Midbrain (tissue), 1 donor: ENCODE measurements at regions not wholly inside any gene's neighbourhood (a gene's known extent, or its start where the extent isn't known, plus 50 kb on each side); places are given as distances from the start of the nearest gene placed in this dataset.

Experiments
- DNase-seq: peaks from one replicate; lab custom pipeline; 2025; lab: John Stamatoyannopoulos, UW

DNA sequence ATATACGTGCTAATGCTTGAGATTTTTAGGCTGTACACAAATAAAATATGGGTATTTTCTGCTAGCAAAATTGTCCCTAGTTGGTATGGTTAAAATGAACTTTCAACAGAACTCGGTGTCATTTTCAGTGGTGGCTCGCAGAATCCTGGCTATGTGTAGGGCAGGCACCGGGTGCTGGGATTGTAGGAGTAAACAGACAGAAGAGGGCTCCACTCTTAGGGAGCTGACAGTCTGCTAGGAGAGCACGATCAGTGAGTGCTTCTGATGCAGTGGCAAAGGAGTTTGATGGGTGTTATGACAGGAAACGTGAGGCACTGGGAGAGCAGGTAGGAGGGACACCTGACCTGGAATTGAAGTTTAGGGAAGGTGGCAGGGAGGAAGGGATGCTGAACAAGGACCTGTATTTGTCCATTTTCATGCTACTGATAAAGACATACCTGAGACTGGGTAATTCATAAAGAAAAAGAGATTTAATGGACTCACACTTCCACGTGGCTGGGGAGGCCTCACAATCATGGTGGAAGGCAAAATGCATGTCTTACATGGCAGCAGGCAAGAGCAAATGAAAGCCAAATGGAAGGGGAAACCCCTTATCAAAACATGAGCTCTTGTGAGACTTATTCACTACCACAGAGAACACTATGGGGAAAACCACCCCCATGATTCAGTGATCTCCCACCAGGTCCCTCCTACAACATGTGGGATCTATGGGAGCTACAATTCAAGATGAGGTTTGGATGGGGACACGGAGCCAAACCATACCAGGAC lies 105.4 kb upstream of the LCLAT1 start:
- DNase-seq = no peak

DNA sequence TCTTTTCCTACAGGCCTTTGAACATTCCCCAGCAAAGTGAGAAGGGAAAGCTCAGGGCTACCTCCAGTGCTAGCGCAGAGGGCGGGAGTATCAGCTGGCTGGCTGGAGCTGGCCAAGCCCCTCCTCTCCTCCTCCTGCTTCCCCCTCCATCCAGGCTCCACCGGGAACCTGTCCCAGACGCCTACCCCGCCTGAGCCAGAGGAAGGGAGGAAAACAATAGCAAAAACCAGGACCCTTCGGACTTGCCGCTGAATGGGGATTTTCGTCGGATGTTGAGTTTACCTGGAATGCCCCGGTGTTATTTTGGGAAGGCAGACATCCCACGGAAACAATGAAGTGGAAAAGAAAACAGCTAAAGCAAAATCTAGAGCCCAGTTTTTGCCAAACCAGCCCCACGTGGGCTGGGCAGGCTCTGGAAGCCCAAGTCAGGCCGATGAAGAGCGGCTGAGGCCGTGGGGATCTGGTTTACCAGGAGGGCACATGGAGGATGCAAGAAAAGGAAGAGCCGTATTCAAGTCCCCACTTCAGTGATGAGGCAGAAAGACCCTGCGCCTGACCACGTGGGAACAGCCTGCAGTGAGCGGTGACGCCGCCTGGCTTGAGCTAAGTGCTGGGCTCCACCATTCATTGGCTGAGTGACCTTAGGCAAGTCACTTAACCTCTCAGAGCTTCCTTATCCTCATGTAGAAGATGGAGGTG lies 100.4 kb upstream of the LCLAT1 start:
- DNase-seq = no peak

DNA sequence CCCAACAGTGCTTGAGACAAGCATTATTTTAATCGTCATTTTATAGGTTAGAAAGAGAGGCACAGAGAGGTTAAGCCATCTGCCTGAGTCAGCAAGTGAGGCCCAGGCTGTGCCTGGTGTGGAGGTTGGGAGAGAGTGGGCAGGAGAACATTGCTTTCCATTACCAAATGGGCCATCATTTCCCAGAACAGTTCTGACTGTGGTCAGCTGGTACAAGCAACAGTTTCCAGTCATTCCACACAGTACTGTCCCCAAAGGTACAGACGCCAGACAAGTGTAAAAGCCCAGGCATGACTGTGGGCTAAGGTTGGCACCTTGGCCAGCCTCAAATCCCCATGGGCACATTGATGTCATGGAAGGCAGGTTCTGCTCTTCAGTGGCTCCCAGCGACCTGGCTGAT lies 98.2 kb upstream of the LCLAT1 start:
- no peak for DNase-seq

DNA sequence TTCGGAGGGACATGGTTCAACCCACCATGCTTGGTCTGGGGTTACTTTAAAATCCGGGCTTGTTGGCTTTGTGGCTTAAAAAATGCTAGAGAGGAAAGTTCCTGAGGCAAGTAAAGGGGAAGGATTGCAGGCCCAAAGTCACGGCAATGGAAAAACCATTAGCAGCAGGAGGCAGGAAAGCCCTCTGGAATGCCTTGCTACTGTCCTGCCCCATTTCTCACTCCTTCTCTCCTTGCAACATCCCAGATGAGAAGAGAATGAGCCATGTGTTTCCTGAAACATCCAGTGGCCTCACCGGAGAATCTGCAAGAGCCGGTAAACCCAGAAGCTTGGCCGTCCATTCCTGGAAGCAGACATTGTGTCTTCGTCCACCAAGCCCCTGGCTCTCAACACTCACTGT lies 97.4 kb upstream of the LCLAT1 start:
- no peak for DNase-seq

DNA sequence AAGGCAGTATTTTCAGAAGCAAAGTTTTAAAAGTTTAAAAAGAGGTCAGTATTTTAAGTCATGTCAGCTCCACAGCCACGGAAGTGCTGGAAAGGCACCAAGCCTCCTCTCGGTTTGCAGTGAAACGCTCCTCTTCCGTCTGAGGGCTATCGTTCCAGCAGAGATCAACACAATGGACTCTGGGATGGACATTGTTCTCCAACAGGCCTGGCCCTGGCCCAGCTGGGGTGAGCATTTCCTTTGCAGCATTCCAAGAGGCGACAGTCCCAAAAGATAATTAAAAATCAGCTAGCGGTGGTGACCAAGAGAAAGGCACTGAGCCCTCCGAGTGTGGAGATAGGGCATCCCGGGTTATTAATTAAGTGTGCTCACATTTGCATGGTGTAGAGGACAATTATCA lies 95.9 kb upstream of the LCLAT1 start:
- no peak for DNase-seq

DNA sequence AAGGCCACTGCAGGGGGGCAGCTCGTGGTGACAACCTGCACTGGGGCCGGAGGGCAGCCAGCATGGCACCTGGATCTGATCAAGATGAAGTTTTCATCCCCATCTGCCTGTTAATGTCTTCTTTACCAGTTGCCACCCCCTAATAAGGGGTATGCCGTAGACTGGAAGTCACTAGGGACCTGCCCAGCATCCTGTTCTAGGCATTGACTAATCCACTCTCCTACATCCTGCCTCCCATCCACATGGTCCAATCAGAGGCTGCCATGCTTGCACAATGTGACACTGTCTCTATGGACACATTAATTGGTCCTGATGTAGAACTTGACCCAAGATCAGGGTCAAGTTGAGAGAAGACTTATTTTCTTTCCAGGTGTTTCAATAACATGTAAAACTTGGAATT lies 95.1 kb upstream of the LCLAT1 start:
- DNase-seq = no peak

DNA sequence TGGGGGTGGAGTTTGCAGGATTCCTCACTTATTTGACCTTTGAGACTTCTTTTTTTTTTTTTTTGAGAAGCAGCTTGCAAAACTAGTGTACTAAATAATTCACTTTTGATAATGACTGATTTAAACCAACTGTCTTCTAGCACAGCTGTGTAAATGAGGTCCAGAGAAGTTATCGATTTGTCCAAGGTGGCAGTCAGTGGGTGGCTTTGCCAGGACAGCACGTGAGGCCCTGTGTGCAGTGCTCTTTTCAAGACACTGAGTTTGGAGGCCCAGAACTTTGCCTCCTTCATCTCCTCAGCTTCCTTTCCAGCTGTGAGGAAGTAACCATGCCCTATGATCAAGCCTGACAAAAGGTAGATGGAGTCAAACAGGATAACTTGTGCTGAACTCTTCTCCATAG lies 92.9 kb upstream of the LCLAT1 start:
- no peak for DNase-seq

DNA sequence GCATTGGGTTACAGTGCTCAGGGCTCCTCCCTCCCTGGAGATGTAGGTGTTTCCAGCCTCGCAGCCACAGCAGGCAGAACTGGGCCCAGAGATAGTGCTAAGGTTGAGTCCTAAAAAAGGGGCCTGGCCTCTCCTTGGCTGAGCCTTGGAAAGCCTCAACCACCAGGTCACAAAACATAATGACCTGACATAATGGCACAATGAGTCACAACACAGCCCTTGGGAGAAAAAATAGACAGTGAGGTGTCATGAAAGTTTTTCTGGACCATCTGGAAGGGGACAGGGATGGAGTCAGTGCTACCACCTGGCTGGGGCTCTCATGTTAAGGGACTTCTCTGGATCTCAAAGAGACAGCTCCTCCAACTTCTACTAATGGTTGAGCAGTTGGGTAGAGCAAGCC lies 92.4 kb upstream of the LCLAT1 start:
- DNase-seq = no peak

DNA sequence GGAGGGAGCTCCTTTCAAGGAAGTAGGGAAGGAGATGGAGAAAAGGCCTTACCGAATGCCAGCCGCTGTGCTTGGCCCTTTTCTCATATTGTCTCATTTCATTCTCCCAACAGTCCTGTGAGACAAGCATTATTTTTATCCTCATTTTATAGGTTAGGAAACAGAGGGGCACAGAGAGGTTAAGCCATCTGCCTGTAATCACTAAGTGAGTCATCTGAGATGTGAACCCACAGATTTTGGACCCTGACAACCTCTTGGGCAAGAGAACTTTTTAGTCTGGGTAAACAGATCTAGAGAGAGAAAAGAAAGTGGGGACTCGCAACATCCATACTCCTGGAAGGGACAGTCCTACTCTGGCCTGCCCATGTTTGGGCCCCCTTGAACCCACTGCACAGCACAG lies 91.7 kb upstream of the LCLAT1 start:
- no peak for DNase-seq

DNA sequence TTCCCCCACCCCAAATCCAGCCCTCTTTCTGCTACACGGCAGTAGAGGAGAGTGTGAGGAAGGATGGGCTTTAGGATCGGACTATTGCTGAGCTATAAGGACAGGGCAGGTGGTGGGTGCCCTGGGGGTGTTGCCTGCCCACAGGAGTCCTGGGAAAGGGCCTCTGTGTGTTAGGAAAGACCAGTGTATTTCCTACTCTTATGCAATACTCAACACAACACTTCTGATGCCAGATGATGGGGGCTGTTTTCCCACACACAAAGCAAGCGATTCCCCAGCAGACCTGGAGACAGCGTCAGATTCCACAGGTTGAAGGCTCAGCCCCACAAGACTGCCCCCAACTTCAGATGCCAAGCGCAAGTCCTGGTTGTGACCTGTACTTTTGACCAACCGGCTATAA lies 91.0 kb upstream of the LCLAT1 start:
- DNase-seq = no peak

DNA sequence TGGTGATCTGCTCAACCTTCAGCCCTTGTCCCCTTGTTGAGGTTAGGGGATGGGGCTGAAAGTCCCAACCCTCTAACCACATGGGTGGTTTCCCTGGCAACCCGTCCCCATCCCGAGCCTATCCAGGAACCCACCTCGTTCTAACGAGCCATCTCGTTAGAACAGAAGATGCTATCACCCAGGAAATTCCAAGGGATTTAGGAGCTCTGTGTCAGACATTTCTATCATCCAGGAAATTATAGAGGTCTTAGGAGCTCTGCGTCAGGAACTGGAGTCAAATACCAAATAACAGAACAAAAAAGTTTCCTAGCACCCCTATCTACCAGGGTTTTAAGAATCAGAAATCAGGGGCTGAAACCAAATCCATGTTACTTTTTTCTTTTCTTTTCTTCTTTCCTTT lies 90.3 kb upstream of the LCLAT1 start:
- no peak for DNase-seq

DNA sequence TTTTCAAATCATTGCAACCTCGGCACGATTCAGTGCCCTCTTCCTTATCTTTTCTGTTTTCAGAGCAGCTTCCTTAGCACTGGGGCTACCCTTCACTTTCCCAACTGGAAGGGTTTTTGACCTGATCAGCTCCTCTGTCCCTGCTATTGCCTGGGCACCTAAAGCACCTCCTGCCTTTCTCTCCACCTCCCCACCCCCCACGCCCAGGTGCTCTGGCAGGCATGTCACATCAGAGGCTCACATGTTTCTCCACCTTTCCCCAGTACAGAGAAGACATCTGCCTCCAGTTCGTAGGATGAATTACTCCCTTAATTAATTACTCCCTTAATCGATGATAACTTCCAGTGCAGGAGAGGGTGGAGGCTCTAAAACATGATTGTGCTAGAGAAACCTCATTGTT lies 88.7 kb upstream of the LCLAT1 start:
- no peak for DNase-seq

DNA sequence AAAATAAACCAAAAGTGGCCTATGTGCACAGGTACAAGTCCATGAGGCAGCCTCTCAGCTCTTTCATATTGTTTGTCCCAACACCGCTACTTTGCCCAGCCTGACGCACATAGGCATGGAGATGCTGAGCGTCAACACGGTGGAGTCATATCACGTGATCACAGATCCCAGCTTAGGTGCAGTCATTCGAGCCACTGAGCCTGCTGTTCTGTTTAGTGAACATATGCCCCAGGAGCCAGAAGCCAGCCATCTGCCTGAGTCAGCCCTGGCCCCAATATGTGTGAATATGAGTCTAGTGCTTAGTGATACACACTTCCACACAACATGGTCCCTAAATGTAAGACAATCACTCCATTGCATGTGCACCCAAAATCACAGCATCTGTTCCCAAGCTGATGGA lies 88.2 kb upstream of the LCLAT1 start:
- no peak for DNase-seq

DNA sequence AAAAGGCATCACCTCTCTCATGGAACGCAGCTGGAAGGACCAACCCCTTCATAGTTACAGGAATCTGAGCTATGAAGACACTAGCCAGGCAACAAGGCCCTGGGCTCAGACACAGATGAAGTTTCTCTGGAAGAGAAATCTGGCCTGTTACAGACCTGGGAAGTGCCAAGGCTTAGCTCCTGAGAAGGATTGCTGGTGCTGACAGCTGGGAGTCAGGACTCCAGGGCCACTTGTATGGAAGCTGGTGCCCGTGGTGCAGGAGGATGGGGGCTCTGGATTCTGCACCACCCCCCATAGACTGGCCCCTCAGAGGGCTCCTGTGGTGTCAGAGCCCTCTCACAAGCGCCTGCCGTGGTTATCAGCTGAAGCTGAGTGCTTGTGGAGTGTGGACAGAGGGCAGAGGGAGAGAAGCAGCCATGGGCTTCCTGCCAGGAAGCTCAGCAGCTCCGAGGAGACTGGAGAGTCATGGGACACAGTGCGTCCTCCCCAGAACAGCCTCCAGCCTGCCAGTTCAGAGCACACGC lies 87.3 kb upstream of the LCLAT1 start:
- DNase-seq = no peak

DNA sequence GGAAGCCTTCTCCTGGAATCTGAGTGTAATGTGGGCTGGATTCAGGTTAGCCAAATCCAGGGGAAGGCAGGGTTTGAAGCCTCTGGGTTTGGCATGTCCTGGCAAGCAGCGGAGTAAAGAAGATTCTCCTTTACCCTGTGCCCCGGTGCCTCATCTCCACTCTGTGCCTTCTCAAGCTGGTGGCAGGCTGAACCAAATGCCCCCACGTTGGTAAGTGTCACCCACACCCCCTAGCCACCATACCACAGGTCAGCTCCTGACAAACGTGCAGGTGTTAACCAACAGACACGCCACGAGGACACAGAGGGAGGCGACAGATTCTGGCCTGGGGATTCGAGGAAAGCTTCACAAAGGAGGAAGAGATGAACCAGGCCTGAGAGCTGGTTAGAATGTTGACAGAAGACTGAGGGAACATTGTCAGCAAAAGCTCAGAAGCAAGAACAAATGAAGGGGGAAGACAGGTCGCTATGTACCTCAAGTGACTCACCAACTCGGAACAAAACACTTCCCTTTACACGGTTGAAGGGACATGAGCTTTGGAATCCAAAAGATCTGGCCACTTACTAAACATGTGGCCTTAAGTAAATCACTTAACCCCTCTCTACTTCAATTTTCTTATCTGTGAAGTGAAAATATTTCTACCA lies 85.2 kb upstream of the LCLAT1 start:
- no peak for DNase-seq

DNA sequence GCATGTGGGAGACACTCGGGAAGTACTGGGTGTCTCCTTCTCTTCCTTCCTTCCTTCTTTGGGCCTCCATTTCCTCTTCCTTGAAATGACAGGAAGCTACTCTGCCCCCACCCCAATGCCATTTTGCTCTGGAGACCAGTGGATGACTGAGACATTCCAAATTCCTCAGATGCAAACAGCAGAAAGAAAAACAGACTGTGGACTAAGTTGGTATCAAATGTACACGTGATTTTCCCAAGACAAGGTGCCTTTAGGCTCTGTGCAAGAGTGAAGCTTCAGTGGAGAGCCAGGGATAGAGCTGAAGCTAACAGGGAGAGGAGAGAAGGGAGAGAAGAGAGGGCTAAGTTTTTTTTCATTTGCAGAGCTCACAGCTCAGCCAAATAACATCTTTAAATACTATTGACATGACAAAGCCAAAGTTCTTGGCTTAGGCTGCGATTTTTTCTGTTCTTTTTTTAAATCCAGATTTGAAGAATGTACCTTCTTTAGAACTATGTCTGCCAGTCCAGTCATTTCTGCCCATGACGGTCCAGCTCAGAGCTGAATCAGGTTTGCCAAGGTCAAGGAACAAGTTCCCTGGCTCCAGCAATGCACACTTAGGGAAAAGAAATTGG lies 84.5 kb upstream of the LCLAT1 start:
- DNase-seq = no peak

DNA sequence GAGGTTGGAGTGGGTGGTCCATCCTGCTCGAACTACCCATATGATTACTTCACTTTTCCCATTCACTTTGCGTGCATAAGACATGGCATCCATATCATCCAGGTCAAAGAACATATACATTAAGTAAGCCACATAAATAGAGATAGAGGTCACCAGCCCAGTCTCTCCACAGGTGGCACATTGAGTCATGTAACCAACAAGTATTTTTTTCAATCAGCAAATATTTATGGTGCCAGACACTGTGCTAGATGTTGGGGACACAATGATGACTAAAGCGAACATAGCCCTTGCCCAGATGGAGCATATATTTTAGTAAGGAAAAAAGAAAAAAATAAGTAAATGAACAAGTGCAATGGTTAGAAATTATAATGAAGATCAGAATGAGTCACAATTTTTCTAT lies 83.6 kb upstream of the LCLAT1 start:
- no peak for DNase-seq

DNA sequence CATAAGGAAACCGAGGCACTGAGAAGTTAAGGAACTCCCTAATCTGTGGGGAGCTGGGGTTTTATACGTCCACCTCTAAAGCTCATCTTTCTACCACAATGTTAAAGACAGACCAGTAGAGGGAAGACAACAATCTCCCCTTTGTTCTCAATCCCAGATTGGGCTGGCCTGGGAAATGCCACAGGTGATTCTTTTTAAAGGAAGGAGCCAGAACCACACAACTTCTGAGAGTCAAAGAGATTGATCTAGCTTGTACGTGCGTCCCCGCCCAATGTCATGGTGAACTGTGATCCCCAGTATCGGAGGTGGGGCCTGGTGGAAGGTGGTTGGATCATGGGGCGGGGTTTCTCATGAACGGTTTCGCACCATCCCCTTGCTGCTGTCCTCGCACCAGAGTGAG lies 81.8 kb upstream of the LCLAT1 start:
- no peak for DNase-seq

DNA sequence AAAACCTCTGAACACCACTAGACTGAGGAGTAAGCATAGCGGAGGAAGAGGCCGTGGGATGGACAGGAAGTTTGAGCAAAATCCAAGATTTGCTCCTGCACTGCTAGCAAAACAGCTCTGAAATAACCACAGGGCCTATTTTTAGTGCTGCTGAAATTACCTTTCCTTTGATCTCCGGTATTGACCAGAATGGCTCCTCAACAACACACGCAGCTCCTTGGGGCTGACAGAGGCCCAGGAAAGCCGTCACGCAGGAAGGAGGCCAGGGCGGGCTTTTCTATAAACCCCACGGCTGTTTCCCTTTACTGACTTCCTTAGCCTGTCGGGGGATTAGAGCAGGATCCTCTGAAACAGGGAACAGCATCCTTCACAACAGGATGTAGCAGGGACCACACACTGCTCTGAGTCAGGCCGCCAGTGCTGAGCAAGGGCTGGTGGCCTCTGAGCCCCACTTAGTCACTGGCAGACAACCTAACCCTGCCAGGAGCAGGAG lies 80.8 kb upstream of the LCLAT1 start:
- DNase-seq = no peak

DNA sequence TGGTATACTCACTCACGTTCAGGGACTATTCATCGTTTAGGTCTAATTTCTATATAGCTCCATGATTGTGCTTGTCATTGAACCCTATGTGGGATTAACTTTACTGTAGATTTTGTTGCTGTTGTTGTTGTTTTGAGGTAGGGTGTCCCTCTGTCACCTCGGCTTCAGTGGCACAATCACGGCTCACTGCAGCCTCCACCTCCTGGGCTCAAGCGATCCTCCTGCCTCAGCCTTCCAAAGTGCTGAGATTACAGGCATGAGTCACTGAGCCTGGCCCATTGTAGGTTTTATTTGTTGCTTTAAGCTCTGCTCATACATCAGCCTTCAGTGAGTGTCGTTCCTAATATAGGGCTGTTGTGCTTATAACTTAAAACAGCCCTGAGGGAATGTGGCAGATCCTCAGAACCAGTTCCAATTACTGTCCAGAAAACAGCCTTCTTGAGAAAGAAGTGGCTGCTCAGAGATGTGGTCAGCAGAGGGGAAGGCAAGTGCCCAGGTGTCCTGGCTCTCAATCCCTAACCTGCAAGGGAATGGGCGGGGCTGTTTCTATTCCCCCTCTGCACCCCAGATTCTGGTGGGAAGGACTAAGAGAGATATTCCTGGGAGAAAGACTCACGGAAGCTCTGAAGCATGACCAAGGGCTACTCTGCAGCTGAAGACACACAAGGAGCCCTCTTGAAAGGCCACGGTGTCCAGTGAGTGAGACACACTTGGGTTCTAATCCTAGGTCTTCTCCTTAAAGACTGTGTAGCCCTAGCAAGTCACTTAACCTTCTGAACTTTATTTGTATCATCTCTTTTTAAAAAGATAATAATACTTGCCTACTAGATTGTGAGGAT lies 79.6 kb upstream of the LCLAT1 start:
- DNase-seq = no peak

DNA sequence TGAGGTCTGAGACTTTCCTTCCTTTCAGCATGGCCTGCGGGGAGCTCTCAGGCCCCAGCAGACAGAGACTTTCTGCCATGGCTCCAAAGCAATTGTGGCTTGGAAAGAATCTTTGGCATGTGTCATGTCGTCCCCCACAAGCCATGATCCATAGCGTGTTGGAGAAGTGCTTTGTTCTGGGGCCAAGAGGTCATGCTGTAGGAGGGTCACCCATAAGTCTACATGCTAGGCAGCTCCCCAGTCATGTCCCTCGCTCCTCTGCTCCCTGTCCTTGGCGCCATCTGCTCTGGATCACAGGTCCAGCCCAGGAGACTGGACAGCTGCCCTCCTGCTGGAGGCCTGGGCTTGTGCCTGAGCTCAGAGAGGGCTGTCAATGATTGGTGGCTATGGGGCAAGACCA lies 78.8 kb upstream of the LCLAT1 start:
- no peak for DNase-seq
